Testis (tissue), 2 donors: ENCODE measurements at regions not wholly inside any gene's neighbourhood (a gene's known extent, or its start where the extent isn't known, plus 50 kb on each side); places are given as distances from the start of the nearest gene placed in this dataset.
A peak's percentile ranks its signal among the peaks of the same experiment; 100 is the strongest.
"Not testable (repeated sequence)": the region's sequence is repeated elsewhere in the genome, so short reads cannot be mapped to it uniquely, and the experiment has no call there.

ENCODE experiments used
- DNase-seq: peaks from one replicate; pipeline ENCODE4 v3.0.0-alpha.2; 2019
- H3K27ac ChIP-seq, 2 donors: fragments of 200-600 bp; sonication (generic); one replicate each; pipeline ENCODE4 v1.5.1; 2019
- H3K27me3 ChIP-seq: fragments of 200-600 bp; sonication (generic); one replicate; pipeline ENCODE4 v1.5.1; 2019
- H3K36me3 ChIP-seq: fragments of 200-600 bp; sonication (generic); one replicate; pipeline ENCODE4 v1.5.1; 2017; ENCODE audit warnings: low read depth; ENCODE audit errors: missing control alignments
- H3K4me1 ChIP-seq: fragments of 200-600 bp; sonication (generic); one replicate; pipeline ENCODE4 v1.5.1; 2019
- H3K4me3 ChIP-seq, 2 donors: fragments of 200-600 bp; sonication (generic); one replicate each; pipeline ENCODE4 v1.5.1; 2017 to 2019
- H3K9me3 ChIP-seq: fragments of 200-600 bp; sonication (generic); one replicate; pipeline ENCODE4 v1.5.1; 2017
- CTCF ChIP-seq, 3 experiments: fragments of 450-650 bp in 2 of 3; fragments of 200-600 bp in 1 of 3; sonication (generic) in 1 of 3; IDR thresholded peaks; one replicate each; pipeline ENCODE4 v1.5.1; 2016 to 2019; ENCODE audit warnings: antibody characterized with exemption in 3 of 3, mild to moderate bottlenecking in 2 of 3, moderate library complexity in 1 of 3
- POLR2A ChIP-seq: fragments of 450-650 bp; IDR thresholded peaks from one replicate; pipeline ENCODE4 v1.6.1; 2017; ENCODE audit warnings: antibody characterized with exemption, mild to moderate bottlenecking, moderate library complexity
- WGBS, 2 donors: methylation state at CpG; one replicate each; pipeline ENCODE4 v1.1.5; 2018; 5-methylcytosine and 5-hydroxymethylcytosine counted together
- intact Hi-C: fragments of 100-400 bp; cut with DNase I; formaldehyde crosslinking; loops from one replicate; pipeline ENCODE4 v1.15.1; 2023; ENCODE audit warnings: low total_unique reads

DNA sequence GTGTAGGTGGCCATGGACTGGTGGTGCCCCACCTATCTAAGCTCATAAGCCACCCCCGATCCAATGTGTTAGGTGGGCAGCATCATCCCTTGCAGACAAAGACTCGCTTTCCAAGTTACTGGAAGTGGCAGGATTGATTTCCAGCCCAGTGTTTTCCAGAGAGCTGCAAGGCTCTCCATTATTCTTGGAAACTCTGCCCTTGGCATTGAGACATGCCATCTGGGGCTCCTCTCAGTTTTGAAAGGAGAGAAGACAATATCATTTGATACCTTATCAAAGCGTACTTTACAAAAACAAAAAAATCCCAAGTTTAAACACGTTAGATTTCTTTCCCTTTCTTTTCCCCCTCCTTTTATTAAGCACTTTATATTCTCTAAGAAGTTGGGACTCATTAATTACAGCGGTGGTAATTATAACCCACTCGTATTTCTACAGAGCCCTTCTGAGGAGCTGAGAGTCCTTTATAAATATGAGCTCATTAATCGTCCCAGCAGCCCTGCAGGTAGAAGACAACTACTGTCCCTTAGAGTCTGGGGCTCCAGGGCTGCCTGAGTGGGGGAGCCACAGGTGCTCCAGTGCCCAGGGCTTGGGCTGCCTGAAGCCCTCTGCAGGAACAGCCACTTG lies 226.1 kb downstream of the TLE3 start:
- Histone ChIP-seq H3K36me3 (no peaks in the 10 kb centered on the region), H3K9me3 (no peaks in the 10 kb centered on the region), H3K4me3 (no peak overlapping the region), H3K27ac (no peak overlapping the region), H3K4me1 (no peaks in the 10 kb centered on the region), H3K27me3 (no peaks in the 10 kb centered on the region)
- no peak for DNase-seq
- whole genome bisulfite sequencing, 2 donors: 78% methylated on average over 7 of the region's 7 CpGs
- TF ChIP-seq CTCF (IDR thresholded peaks at IDR 0.05) (no peak), POLR2A (no peak)
- intact Hi-C loops: no loop called here

GRCh38 chr15:69873807-69874206 lies 223.9 kb downstream of the TLE3 start:
- WGBS, 2 donors: 79 to 83% methylated on average over 1 of the region's 1 CpG
- H3K4me1 ChIP-seq: no peaks in the 10 kb centered on the region
- no peak for DNase-seq
- TF ChIP-seq POLR2A (no peak), CTCF (IDR thresholded peaks at IDR 0.05) (no peak)
- H3K9me3 ChIP-seq: no peaks in the 10 kb centered on the region
- no peak overlapping the region for H3K27ac ChIP-seq
- H3K27me3 ChIP-seq: no peaks in the 10 kb centered on the region
- intact Hi-C loops: no loop called here
- no peaks in the 10 kb centered on the region for H3K36me3 ChIP-seq
- no peak overlapping the region for H3K4me3 ChIP-seq

GRCh38 chr15:69874321-69874720 lies 223.4 kb downstream of the TLE3 start:
- Histone ChIP-seq H3K4me1 (no peaks in the 10 kb centered on the region), H3K4me3 (no peak overlapping the region), H3K36me3 (no peaks in the 10 kb centered on the region), H3K27ac (no peak overlapping the region), H3K27me3 (no peaks in the 10 kb centered on the region), H3K9me3 (no peaks in the 10 kb centered on the region)
- TF ChIP-seq POLR2A (no peak), CTCF (IDR thresholded peaks at IDR 0.05) (no peak)
- DNase-seq: no peak
- intact Hi-C loops: no loop called here

DNA sequence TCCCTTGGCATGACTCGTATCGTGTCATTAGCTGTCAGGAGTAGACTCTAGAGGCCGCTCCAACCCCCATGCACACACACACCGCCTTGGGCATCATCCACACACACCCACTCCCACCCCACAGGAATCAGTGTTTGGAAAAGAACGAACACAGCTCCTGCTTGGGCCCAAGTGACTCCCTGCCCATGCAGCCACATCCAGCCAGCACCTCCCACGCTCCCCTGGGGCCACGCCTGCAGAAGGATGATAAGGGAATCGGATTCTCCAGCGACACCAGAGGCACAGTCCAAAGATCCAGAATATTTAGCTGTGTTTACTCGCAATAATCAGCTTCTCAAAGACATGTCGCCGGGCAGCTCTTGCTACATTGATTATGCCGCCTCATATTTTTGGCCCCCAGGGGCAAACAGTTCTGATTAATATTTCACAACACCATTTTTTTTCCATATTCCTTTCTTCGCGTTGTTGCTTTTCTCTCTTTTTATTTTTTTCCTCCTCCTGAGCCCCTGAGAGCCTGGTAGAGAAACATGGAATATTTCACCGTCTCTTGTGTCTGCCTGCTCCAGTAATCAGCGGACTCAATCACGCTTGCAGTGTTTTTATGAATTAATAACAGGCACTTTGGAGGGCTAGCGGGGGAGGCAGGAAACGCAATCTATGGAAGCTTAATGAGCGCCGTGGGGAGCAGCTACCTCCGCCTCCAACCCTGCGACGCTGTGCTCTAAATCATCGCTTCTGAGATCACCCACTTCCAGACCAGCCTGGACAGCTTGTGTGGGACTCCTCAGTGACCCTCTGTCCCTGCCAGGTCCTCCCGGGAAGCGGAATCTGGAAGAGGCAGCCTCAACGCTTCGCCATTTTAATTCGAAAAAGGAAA lies 221.4 kb downstream of the TLE3 start:
- Histone ChIP-seq H3K27me3 (no peaks in the 10 kb centered on the region), H3K4me1 (no peaks in the 10 kb centered on the region), H3K36me3 (no peaks in the 10 kb centered on the region), H3K9me3 (no peaks in the 10 kb centered on the region), H3K27ac (no peak overlapping the region), H3K4me3 (no peak overlapping the region)
- intact Hi-C loops: no loop called here
- DNase-seq: peak; percentile 28
- 25 to 30% methylated on average over 31 of the region's 31 CpGs for WGBS, 2 donors
- TF ChIP-seq CTCF (IDR thresholded peaks at IDR 0.05): no peak
- no peak for TF ChIP-seq POLR2A

GRCh38 chr15:69879963-69880362 lies 217.8 kb downstream of the TLE3 start:
- DNase-seq, H3K27ac ChIP-seq, H3K4me1 ChIP-seq, H3K4me3 ChIP-seq, H3K36me3 ChIP-seq, H3K27me3 ChIP-seq, intact Hi-C loops, H3K9me3 ChIP-seq: not testable (repeated sequence)
- 90 to 97% methylated on average over 1 of the region's 1 CpG for WGBS, 2 donors
